GM18502 (cell line): ENCODE measurements at regions not wholly inside any gene's neighbourhood (a gene's known extent, or its start where the extent isn't known, plus 50 kb on each side); places are given as distances from the start of the nearest gene placed in this dataset.
"Not testable (repeated sequence)": the region's sequence is repeated elsewhere in the genome, so short reads cannot be mapped to it uniquely, and the experiment has no call there.

Experiments
- ATAC-seq: cut with Tn5 transposase; IDR thresholded peaks from one replicate; pipeline ENCODE4 v1.9.1; 2021; ENCODE audit warnings: mild to moderate bottlenecking; ENCODE audit not compliant: unreplicated experiment, poor library complexity

- no peak for ATAC-seq
Observed at GRCh38 chr10:31173752-31174151, 142.1 kb upstream of the ZNF438 start.

DNA sequence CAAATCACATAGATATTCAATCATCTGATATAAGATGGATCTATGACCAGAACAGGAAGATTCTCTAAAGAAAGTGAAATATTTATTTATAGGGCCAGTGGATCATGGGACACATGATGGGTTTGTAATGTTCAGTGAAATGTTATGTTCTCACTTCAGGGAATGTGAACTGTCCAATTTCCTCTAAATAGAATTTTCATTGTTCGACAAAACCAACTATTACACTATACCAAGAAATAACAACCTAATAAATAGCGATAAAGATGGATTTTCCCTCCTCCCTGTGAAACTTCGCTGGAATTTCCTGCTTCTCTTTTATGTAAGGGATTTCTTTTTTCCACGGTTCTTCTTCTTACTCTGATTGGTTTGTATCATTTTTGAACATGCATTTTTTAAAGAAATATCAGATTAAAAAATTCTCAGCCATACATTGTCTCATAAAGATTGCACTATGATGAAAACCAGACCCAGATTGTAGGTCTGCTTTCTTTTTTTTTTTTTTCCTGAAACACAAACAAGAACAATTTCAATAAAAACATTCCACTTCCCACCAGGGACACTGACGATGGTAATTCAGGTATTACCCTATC lies 139.8 kb upstream of the ZEB1 start:
- no peak for ATAC-seq

- ATAC-seq = no peak
Observed at GRCh38 chr10:31186225-31187000, 132.6 kb upstream of the ZEB1 start.

- no peak for ATAC-seq
Observed at GRCh38 chr10:31187182-31187581, 131.8 kb upstream of the ZEB1 start.

- ATAC-seq = no peak
Observed at GRCh38 chr10:31187607-31188210, 131.3 kb upstream of the ZEB1 start.

DNA sequence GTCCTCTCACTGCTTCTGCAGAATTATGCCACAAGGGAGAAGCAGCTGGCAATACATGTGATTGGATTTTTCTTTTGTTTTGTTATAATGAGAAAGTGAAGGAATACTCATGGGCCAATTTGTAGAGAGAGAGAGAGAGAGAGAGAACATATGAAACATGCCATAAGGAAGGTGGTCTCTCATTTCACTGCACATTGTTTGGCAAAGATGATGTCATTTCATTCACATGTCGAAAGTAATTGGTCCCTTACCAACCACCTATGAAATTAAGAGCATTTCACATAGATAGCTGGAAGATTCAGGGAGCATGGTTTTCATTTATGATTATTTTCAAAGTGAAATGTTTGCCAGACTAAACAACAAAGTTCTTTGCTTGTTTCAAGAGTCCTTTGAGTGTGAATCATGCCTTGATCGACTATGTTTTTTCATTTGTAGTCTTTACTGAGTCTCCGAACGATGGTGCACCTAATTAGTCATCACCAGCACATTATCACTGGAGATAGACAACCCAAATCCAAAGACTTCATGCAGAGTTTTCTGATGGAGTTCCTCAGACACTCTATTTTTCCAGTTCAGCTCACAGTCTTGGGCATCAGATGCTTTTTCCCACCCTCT lies 130.1 kb upstream of the ZEB1 start:
- ATAC-seq = no peak

DNA sequence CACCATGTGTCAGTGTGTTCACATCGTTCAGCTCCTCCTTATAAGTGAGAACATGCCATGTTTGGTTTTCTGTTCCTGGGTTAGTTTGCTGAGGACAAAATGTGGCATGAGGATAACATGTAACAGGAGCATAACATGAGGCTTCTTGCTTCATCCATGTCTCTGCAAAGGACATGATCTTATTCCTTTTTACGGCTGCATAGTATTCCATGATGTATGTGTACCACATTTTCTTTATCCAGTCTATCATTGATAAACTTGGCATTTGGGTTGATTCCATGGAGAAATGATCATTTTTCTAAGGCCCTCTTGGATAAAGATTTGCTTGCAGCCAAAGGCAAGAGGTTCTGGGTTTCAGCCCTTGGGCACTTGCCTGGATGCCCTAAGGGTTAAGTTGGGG lies 128.5 kb upstream of the ZEB1 start:
- no peak for ATAC-seq

DNA sequence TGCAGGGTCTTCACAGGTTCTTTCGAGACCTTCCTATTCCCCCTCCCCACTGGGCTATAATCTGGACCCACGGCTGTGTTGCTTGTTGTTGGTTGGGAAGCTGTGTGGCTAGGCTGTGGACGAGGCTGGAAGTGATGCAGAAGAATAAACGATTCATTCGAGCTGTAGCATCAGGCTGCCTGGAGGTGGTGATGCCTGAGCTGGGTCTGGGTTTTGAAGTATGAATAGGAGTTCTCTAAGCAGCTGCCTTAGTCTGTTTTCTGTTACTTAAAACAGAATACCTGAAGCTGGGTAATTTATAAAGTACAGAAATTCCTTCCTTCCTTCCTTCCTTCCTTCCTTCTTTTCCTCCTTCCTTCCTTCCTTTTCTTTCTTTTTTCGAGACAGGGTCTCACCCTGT lies 126.5 kb upstream of the ZEB1 start:
- no peak for ATAC-seq

DNA sequence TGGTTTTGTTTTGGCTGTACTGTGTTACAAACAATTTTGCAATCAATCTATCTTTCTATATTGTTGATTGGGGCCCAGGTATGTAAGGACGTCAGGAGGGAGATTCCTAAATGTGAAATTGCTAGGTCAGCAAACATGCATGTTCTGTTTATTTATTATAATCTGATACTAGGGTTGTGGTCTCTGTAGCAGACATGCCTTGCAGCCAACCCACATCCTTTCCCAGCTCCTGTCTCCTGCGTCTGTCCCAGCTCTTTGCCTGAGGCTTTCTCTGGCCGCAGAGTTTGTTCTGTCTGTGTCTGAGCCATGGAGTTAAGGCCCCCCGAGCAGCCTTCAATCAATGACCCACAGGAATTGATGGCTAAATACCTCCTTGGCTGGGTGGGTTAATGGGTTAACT lies 124.0 kb upstream of the ZEB1 start:
- no peak for ATAC-seq

DNA sequence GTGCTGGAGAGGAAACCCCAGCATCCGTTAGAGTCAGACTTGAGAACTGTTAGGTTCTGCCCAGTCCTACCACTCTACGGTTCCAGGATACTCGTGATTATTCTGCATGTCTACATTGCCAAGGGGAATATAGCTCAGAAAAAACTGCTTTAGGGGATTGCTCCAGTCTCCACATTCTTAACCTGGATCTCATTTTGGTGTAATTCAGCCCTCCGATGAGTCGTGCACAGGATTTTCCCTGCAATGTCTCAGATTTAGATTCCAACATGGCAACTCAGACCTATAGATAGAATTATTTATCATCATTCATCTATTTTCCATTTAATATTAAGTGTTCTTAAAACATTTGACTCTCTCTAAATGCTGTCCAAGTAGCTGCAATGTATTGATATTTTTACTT lies 121.1 kb upstream of the ZEB1 start:
- ATAC-seq = no peak

DNA sequence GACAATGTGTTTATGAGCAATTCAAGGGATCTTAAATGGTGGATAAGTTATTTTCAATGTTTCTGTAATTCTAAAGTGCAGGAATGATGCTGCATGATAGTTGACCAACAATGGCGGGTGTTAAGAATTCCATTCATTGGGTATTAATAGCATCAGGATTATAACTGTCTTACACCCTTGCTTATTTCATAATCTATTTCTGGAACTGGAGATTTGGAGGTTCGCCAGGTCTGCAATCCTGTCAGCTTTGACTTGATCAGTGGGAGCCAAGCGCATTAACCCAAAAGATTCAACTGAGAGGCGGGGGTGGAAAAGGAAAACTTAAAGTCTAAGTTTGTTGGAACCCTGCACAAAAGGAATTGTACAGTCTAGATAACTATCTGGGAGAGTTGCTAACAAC lies 114.9 kb upstream of the ZEB1 start:
- ATAC-seq = no peak

- ATAC-seq = no peak
Observed at GRCh38 chr10:31207636-31208035, 111.4 kb upstream of the ZEB1 start.

DNA sequence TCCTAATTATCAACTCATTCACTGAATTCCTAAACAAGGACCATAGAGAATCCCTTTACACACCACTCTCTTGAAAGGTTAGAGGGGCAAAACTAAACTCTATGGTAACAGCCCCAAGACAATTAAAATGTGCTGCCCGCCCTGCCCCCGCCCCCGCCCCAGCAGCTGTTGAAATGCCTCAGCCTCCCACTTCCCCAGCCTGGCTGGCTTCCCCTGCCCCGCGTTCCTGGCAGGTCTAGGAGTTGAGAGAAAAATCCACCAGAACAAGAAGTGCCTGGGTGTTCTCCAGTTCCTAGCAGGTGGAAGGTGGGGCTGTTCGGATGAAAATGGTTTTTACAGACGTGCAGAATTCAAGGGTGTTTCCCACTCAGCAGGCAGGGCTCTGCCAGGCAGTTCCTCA lies 109.5 kb upstream of the ZEB1 start:
- ATAC-seq = no peak

DNA sequence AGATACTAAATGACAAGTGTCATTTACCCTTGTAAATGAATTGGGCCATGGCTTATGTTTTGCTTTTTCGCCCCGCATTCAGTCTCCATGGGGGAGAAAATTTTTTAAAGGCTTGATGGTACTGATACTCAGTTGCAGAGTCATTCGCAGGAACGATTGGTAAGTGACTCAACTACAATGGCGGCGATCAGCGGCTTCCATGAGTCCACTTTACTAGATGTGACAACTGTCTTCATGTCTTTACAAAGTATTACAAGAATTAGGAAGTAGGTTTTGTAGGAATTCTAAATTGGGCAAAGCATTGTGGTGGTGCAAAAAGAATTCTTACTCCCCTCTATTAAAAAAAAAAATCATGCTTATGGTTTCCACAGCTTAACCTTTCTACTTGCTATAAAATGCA lies 108.8 kb upstream of the ZEB1 start:
- no peak for ATAC-seq

DNA sequence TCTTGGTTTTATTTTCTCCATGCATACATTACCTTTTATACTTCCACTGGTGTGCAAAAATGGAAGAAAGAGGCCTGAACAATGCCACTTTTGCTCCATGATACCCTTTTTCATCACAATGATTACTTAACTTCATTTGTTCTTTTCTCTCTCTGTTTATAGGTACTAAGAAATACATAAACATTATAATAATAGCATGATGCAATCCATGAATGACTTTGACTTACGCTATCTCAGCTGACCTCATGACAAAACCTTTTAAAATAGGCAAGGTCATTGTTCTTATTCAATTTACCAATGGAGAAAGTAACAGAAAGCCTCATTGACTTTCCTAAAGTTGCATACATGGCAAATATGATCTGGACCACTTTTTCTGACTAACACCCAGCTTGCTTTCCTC lies 105.1 kb upstream of the ZEB1 start:
- ATAC-seq = no peak

- no peak for ATAC-seq
Observed at GRCh38 chr10:31215052-31215451, 104.0 kb upstream of the ZEB1 start.

- ATAC-seq = no peak
Observed at GRCh38 chr10:31219306-31219705, 99.7 kb upstream of the ZEB1 start.

DNA sequence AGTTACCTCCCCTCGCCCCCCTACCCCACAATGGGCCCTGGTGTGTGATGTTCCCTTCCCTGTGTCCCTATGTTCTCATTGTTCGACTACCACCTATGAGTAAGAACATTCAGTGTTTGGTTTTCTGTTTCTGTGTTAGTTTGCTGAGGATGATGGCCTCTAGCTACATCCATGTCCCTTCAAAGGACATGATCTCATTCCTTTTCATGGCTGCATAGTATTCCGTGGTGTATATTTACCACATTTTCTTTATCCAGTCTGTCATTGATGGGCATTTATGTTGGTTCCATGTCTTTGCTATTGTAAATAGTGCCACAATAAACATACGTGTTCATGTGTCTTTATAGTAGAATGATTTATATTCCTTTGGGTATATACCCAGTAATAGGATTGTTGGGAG lies 90.2 kb upstream of the ZEB1 start:
- not testable (repeated sequence) for ATAC-seq

DNA sequence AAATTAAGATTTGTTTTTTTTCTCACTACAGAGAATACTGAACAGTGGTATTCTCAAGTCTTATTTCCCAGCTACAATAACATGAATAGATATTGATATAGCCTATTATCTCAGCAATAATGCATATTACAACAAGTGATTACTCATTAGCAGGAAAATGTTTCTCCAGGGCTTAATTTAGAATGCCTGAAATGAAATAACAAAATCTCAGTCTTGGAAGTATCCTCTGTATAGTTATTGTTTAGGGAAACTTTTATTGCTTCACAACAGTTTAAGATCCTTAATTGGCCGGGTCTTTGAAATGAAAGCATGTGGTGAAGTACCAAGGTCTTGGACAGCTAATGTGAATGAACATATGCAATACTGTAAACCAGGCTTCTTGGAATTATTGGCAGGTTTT lies 79.1 kb upstream of the ZEB1 start:
- ATAC-seq = no peak

GRCh38 chr10:31242902-31243301 lies 76.1 kb upstream of the ZEB1 start:
- no peak for ATAC-seq

- not testable (repeated sequence) for ATAC-seq
Observed at GRCh38 chr10:31251118-31251517, 67.9 kb upstream of the ZEB1 start.
